Activated T-cell treated with anti-CD3 and anti-CD28 coated beads for 24 hours (primary cell): ENCODE measurements at regions not wholly inside any gene's neighbourhood (a gene's known extent, or its start where the extent isn't known, plus 50 kb on each side); places are given as distances from the start of the nearest gene placed in this dataset.

Experiments
- DNase-seq: peaks from one replicate; pipeline ENCODE4 v3.0.0-alpha.2; 2020; ENCODE audit warnings: low read depth

DNA sequence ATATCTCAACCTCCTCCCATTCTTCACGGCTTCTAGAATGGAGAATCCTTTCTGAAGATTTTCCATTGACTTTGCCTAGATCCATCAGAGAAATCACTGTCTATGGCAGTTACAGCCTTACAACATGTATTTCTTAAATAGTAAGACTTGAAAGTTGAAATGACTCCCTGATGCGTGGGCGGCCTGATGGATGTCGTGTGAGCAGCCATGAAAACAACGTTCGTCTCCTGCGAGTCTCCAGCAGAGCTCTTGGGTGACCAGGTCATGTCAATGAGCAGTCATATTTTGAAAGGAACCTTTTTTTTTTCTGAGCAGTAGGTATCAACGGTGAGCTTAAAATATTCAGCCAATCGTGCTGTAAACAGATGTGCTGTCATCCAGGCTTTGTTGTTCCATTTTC is 139.9 kb upstream of the C14orf180 start:
- no peak for DNase-seq

DNA sequence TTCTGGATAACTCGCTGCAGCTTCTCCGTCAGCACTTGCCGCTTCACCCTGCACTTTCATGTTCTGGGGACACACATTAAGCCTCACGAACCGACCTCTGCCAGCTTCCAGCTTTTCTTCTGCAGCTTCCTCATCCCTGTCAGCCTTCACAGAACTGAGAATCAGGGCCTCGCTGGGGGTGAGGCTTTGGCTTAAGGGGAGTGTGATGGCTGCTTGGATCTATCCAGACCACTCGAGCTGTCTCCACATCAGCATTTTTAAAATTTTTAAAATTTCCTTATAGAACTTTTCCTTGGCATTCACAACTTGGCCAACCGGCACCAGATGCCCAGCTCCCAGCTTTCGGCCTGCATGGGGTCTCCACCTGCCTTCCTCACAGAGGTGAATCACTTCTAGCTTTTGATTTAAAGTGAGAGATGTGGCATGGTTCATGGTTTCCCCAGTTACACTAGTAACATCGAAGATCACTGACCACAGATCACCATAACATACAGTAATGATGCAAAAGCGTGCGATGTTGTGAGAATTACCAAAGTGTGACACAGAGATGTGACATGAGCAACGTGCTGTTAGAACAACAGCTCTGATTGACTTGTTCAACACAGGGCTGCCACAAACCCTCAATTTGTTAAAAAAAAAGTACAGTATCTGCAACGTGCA is 139.1 kb upstream of the C14orf180 start:
- no peak for DNase-seq

DNA sequence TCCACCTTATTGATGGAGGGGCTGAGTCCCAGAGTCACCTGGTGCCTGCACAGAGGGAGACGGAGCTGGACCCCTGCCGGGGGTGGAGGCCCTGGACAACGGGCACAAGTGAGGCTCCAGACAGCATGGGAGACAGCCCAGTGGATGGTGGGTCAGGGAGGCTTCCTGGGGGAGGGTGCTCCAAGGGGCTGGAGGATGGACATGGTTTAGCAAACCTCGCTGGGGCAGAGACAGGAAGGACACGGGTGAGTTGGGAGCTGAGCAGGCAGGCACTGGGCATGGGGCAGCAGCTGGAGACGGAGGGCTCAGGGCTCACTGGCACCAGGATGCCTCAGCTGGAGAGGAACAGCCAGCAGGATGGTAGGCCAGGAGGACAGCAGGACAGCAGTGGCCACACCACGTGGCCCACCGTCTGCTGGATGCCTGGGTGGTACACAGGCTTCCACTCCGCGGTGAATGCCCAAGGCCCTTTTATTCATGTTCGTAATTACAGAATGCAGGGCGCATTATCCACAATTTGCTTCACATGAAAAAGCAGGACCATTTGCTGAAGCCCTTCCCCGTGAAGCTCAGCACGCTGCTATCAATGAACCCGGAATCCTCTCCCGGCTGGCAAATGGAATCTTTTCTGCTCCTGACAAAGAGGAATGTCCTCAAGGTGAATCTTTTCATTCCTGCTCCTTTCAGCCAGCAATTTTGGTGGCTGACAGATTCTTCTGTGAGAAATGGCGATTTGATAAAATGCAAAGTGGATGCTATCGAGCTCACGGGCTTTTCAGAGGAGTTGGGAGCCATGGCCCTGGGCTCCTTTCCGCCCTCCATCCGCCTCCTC is 138.1 kb upstream of the C14orf180 start:
- DNase-seq: no peak

DNA sequence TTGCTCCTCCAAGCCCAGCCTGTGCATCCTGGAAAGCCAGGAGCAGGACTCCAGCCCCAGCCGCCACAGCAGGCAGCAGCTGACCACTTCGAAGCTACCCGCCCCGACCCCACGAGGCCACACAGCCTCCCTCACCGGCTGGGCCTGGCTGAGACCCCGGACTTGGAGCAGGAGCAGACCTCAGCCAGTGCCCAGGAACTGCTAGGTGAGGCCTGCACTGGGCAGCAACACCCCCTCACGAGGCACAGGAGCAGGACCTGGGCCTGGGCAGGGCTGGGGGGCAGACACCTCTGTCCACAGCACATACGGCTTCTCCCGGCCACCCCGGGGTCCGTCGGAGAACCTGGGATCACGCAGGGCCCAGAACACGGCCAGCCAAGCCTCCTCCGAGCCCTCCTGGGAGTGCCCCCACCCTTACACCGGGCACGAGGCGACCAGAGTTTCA is 137.4 kb upstream of the C14orf180 start:
- DNase-seq: no peak

DNA sequence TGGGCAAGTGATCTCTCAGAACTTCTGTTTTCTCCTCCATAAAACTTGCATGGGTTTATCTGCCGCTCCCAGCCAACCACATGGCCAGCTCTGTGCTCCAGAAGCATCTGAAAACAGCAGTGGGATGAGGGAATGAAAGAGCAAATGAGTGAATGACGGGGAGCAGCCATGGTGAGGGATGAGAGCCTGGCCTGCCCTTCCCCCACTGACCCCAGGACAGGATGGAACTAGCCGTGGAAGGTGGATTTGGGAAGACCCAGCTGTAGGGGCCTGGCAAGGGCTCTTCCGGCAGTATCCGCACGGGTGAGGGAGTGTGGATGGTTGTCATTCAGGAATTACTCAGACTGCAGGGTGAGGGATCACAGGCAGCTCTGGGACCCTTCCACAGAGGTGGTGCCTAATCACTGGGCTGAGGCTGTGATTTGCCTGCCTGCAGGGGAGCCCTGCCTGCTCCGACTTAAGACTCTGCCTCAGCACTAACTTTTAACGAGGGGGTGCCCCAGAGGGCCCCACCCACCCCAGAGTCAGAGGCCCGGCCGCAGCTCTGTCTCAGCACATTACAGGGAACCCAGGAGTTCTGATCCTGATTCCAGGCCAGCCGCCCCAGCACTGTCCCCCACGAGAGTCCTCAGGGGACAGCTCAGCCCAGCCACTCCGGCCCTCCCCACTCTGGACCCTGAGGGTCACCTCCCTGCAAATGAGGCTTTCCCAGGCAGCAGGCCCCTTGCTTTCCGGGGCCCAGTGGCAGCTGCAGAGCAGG is 136.8 kb upstream of the C14orf180 start:
- no peak for DNase-seq

DNA sequence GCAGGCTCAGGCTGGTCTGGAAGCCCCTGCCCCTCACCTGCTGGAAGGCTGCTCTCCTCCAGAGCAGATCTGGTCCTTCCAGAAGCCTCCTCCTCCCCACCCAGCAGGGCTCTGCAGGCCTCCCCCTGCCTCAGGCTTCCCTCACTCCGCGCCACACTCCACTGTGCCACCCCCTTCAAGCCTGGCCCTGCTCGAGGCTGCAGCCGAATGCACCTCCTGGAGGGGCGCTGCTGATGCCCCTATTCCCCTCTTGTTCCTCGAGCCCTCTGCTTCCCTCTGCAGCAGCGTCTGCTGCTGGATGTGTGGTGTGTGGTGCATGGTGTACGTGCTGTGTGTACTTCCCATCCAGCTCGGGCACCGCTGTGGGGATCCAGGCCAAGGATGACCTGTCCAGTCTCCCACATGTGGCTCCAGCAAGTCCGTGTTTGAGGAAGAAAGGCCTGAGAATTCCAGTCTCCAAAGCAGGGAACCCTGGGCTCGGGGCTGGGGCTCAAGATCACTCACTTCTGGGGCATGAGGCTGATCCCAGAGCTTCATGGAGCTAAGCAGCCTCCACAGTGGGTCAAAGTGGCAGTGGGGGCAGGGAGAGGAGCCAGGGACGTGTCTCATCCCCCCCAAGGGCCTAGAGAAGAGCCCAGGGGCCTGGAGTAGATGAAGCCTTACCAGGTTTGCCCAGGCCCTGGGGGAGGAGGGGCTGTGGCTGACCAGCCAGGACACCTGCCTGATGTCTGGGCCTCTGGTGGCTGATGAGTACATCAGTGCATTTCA is 136.0 kb upstream of the C14orf180 start:
- DNase-seq: no peak

DNA sequence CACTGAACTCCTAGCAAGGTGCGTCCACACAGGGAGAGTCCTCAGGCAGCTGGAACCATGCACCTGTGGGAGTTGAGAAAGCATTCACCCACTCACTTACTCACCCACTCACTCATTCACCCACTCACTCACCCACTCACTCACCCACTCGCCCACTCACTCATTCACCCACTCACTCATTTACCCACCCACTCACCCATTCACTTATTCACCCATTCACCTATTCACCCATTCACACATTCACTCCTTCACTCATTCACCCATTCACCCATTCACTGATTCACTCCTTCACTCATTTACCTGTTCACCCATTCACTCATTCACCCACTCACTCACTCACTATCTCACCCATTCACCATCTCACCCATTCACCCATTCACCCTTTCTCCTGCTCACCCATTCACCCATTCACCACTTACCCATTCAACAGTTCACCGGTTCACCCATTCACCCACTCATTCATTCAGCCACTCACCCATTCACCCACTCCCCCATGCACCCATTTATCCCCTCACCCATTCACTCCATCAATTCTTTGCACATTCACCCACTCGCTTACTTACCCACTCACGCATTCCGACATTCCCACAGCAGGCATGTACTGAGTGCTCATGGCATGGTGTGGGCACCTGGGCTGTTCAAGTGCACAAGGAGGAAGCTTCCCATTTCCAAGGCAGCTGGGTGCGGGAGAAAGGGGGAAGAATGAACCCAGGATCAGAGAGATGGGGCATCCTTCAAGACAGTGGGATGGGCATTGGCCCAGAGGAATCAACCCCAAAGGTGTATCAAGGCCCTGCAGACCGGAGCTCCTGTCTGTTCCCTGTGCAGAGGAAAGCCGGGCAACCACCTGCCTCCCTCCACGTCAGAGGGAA is 135.2 kb upstream of the C14orf180 start:
- DNase-seq: no peak

DNA sequence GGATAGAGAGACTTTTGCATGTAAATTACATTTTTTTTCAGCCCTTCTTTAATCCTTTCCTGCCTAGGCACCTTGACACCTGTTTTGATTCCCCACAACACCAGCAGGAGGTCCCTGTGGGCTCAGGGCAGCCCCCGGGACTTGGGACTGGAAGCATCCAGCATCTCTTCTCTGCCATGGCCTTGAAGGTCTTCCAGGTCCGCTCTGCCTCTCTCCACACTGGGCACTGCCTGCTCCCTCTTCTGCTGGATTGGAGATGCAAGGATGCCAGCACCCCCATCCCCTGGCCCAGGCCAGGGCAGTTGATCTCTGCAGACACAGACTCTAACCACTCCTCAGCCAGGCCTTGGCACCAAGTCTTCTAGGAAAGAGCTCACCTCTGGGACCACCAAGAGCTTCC is 134.5 kb upstream of the C14orf180 start:
- no peak for DNase-seq

DNA sequence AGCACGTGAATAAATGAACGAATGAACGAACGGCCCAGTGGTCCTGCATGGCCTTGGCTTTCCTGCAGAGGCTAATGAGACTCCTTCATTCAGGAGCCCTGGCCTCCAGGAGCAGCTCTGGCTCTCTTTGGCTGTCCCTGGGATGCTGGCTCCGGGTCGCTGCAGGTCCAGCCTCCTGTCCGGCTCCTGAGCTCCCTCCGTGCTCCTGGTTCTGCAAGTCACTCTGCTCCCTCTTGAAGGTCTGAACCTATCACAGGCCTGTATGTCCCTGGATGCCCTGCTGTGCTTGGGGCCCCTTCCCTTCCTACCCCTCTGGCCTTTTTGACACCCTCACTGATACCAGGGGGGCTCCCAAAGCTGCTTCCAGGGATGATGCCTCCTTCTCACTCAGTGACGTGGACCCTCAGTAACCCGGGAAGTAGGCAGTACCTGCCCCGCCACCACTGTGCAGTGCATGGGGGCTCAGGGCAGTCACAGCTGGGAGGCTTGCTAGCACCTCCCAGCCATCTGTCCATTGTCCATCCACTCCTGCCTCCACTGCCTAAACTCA is 133.7 kb upstream of the C14orf180 start:
- DNase-seq: no peak

DNA sequence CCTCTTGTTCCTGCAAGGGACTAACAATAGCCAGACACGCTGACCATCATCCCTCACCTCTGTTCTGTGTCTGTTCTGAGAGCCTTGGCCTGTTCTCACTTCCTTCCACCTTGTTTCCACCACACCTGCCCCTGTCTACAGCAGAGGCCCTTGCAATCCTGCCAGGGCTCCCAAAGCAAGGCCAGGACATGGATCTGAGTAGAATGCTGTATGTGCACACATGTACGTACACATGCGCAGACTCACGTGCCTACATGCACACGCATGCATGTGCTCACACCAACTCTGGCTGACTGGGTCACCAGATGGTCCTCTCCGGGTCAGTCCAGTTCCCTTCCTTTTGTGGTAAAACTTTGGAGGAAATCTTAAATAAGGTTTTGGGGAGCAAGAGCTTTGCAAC is 133.0 kb upstream of the C14orf180 start:
- DNase-seq: no peak

DNA sequence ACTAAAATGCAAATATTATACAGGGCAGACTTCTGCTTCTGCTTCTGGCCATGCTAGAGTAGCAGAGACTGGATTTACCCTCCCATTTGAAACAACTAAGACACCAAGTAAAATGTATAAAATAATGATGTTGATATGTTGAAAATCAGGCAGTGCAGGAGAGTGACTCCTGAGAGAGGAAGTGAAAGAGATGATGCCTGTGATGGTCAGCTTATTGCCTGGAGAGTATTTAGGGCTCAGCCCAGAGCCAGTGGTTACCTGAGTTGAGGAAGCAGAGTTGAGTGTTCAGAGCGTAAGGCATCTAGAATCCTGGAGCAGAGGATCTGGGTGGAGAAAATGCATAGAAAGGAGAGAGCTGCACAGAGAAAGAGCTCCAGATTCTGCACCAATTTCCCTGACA is 131.8 kb upstream of the C14orf180 start:
- no peak for DNase-seq

DNA sequence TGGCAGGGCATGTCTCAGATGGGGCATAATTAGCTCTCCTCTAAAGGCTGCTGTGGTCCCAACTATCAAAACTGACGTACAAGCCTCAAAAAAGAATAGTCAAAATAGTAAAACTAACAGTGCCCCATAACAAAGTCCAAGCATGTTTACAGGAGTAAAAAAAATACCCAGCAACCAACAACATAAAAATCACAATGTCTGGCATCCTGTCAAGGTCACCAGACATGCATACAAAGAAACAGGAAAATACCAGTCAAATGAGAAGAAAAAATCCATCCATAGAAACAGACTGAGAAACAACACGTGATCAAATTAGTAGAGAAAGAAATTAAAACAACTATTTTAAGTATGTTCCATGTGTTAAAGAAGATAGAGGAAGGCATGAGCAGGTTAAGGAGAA is 131.2 kb upstream of the C14orf180 start:
- DNase-seq: no peak

DNA sequence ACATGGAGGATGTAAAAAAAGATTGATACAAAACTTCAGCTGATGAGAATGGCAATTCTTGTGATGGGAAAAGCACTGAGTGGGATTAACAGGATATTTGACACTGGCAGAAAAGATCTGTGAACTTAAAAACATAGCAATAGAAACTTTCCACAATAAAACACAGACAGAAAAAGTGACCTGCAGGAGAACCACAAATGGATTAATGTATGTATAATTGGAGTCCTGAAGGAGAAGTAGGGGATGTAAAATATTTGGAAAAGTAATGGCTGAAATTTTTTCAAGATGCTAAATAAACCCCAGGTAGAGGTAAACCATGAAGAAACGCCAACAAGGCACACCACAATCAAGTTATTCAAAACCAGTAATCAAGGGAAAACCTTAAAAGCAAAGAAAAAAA is 130.8 kb upstream of the C14orf180 start:
- no peak for DNase-seq

DNA sequence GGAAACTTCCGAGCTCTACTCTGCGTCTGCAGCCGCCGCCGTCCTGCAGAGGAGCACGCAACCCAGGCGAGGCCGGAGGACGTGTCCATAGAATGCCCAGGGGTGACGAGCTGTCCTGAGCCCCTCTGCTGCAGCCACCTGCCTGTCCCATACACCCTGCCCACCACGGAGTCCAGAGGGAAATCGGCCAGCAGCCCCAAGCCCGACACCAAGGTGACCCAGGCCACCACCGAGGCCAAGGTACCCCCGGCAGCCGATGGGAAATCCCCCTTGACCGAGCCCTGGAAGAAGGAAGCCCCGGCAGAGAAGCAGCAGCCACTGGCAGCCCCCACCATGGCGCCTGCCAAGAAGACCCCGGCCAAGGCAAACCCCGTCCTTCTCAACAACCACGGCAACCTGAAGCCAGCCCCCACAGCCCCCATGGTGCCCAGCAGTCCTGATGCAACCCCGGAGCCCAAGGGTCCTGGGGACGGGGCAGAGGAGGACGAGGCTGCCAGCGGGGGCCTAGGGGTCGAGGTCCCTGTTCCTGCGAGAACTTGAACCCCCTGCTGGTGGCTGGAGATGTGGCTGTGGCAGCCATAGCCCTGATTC is 128.7 kb upstream of the C14orf180 start:
- no peak for DNase-seq

DNA sequence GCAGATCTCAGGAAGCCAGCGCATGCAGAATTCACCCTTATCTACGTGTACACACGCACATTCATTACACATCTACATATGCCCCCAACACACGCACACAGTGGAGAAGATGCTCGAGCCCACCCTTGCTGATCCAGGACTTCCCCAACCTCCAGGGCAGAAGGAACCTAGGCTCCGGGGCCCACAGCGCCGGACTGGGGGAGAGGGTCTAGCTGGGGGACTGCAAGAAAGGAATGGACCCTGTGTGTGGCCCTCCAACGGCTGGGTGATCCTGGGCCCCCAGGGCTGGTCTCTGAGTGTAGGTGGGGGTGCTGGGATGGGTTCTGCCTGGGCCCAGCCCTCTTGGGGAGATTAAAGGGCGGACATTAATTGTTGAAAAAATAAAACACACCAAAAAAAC is 128.1 kb upstream of the C14orf180 start:
- DNase-seq: no peak

DNA sequence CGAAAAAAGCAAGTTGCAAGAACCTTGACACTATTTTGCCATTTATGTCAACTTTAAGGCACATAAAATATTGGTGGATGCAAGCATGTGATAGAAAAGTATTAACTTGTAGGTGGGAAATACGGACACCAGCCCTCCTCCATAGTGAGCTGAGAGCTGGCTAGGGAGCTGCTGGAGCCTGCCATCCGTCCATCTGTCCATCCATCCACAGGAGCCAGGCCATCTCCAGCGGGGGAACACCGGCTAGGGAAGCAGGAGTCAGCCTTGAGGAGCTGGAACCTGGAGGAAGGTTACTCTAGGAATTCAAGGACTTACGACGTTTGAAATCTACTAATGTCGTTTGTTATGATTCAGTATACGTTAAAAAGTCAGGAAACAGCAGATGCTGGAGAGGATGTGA is 120.7 kb upstream of the C14orf180 start:
- no peak for DNase-seq

DNA sequence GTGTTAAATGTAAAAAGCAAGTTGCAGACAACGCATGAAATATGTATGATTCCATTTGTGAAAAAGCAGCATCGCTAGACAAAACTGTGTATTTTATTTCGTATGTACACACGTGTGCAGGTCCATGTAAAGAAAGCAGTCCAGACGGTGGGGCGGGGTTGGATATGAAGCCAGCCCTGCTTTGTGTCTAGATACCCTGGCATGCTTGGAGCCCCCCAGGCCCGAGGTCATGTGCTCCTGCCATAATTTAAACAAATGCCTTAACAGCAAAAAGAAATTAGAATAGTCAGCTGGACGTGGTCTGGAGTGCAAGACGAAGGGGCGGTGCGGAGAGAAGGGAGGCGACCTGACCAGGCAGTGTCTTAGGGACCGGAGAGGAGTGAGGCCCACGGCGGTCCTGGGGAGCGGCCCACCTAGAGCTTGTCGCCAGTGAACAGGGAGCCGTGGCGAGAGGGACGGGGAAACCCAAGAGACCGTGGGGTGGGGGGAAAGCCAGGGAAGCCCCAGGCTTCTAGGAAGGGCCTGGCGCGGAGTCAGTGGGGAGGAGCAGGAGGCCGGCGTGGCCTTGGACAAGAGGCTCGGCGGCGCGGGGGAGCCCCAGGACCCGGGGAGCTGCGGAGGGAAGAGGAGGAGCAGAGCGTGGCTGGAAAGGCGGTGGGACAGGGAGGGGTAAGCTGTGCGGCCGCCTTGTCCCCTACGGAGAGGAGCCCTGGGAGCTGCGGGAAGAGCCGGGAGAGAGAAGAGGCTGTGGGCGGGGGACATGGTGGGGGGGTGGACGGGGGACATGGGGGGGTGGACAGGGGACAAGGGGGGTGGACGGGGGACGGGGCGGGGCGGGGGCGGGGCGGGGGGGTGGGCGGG is 118.5 kb upstream of the C14orf180 start:
- no peak for DNase-seq

DNA sequence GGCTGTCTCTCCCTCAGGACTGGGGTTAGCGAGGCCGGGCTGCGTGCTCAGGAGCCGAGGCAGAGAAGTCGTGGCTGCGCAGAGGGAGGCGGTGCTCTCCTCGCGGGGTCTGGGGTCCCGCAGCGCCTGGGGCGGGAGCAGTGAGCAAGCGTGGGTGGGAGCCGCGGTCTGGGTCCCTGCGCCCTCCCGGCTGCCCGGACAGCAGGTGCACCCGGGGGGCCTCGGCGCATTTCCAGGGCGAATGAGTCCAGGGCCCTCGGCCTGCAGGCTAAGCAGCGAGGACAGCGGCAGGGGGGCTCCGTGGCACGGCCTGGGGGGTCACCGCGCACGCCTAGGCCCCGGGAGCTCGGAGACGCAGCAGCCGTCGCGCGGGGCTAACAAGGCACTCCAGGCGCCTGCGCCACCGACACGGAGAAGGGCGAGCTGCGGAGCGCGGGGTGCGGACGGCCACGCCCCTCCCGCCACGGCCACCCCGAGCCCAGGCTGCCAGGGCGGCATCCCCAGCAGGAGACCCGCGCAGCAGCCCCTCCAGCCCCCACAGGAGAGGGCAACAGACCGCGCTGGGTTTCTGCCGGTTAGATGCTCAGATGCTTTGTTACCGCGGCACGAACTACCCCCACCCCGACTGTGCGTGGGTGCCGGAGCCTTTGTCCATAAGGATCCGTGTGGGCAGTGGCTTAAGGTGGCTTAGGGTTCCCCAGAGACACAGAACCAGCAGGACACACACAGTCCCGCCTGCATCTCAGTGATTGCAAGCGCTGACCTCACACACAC is 117.7 kb upstream of the C14orf180 start:
- DNase-seq: no peak
